ENCODE measurements at regions not wholly inside any gene's neighbourhood (a gene's known extent, or its start where the extent isn't known, plus 50 kb on each side); places are given as distances from the start of the nearest gene placed in this dataset.

GRCh38 chr17:51496378-51496777 lies 236.0 kb downstream of the UTP18 start:
- H3K36me3 ChIP-seq (ENCODE audit: control insufficient read depth, insufficient read depth, low read length, severe bottlenecking), result no peaks in the 10 kb centered on the region
- H3K4me1 ChIP-seq (ENCODE audit: control insufficient read depth, insufficient read depth, low read length), result no peaks in the 10 kb centered on the region
- H3K9me3 ChIP-seq (ENCODE audit: control insufficient read depth, low read length), result no peaks in the 10 kb centered on the region
- H3K27me3 ChIP-seq (replicated peaks; ENCODE audit: control insufficient read depth, insufficient read depth, low read length), result no peaks in the 10 kb centered on the region
- no peak overlapping the region for H3K9ac ChIP-seq (ENCODE audit: low read length)
- no peak overlapping the region for H3K4me3 ChIP-seq (ENCODE audit: low read length)
- DNase-seq (ENCODE audit: low read depth), result no peak

- H3K4me1 ChIP-seq (ENCODE audit: control insufficient read depth, insufficient read depth, low read length), result no peaks in the 10 kb centered on the region
- no peaks in the 10 kb centered on the region for H3K36me3 ChIP-seq (ENCODE audit: control insufficient read depth, insufficient read depth, low read length, severe bottlenecking)
- no peaks in the 10 kb centered on the region for H3K27me3 ChIP-seq (replicated peaks; ENCODE audit: control insufficient read depth, insufficient read depth, low read length)
- no peak overlapping the region for H3K9ac ChIP-seq (ENCODE audit: low read length)
- H3K9me3 ChIP-seq (ENCODE audit: control insufficient read depth, low read length), result no peaks in the 10 kb centered on the region
- H3K4me3 ChIP-seq (ENCODE audit: low read length), result no peak overlapping the region
- DNase-seq (ENCODE audit: low read depth), result no peak
Measured at GRCh38 chr17:51499897-51500296, 239.6 kb downstream of the UTP18 start.

- Histone ChIP-seq H3K36me3 (ENCODE audit: control insufficient read depth, insufficient read depth, low read length, severe bottlenecking) (no peaks in the 10 kb centered on the region), H3K9ac (ENCODE audit: low read length) (no peak overlapping the region), H3K27me3 (replicated peaks; ENCODE audit: control insufficient read depth, insufficient read depth, low read length) (peaks cover 1% of the 10 kb centered on the region), H3K9me3 (ENCODE audit: control insufficient read depth, low read length) (no peaks in the 10 kb centered on the region), H3K4me3 (ENCODE audit: low read length) (no peak overlapping the region), H3K4me1 (ENCODE audit: control insufficient read depth, insufficient read depth, low read length) (no peaks in the 10 kb centered on the region)
- no peak for DNase-seq (ENCODE audit: low read depth)
Measured at GRCh38 chr17:51500454-51500853, 240.1 kb downstream of the UTP18 start.

GRCh38 chr17:51505450-51505849 lies 245.1 kb downstream of the UTP18 start:
- H3K4me1 ChIP-seq (ENCODE audit: control insufficient read depth, insufficient read depth, low read length), result no peaks in the 10 kb centered on the region
- H3K4me3 ChIP-seq (ENCODE audit: low read length), result no peak overlapping the region
- no peaks in the 10 kb centered on the region for H3K9me3 ChIP-seq (ENCODE audit: control insufficient read depth, low read length)
- peaks cover 2% of the 10 kb centered on the region for H3K27me3 ChIP-seq (replicated peaks; ENCODE audit: control insufficient read depth, insufficient read depth, low read length)
- DNase-seq (ENCODE audit: low read depth), result no peak
- H3K9ac ChIP-seq (ENCODE audit: low read length), result no peak overlapping the region
- H3K36me3 ChIP-seq (ENCODE audit: control insufficient read depth, insufficient read depth, low read length, severe bottlenecking), result no peaks in the 10 kb centered on the region

GRCh38 chr17:51507444-51507843 lies 247.1 kb downstream of the UTP18 start:
- no peak overlapping the region for H3K9ac ChIP-seq (ENCODE audit: low read length)
- no peak overlapping the region for H3K4me3 ChIP-seq (ENCODE audit: low read length)
- no peaks in the 10 kb centered on the region for H3K36me3 ChIP-seq (ENCODE audit: control insufficient read depth, insufficient read depth, low read length, severe bottlenecking)
- no peaks in the 10 kb centered on the region for H3K4me1 ChIP-seq (ENCODE audit: control insufficient read depth, insufficient read depth, low read length)
- no peaks in the 10 kb centered on the region for H3K9me3 ChIP-seq (ENCODE audit: control insufficient read depth, low read length)
- H3K27me3 ChIP-seq (replicated peaks; ENCODE audit: control insufficient read depth, insufficient read depth, low read length), result peaks cover 2% of the 10 kb centered on the region
- no peak for DNase-seq (ENCODE audit: low read depth)

- peaks cover 2% of the 10 kb centered on the region for H3K27me3 ChIP-seq (replicated peaks; ENCODE audit: control insufficient read depth, insufficient read depth, low read length)
- H3K9ac ChIP-seq (ENCODE audit: low read length), result no peak overlapping the region
- no peak for DNase-seq (ENCODE audit: low read depth)
- H3K4me3 ChIP-seq (ENCODE audit: low read length), result no peak overlapping the region
- H3K9me3 ChIP-seq (ENCODE audit: control insufficient read depth, low read length), result no peaks in the 10 kb centered on the region
- H3K4me1 ChIP-seq (ENCODE audit: control insufficient read depth, insufficient read depth, low read length), result no peaks in the 10 kb centered on the region
- H3K36me3 ChIP-seq (ENCODE audit: control insufficient read depth, insufficient read depth, low read length, severe bottlenecking), result no peaks in the 10 kb centered on the region
Measured at GRCh38 chr17:51508048-51508447, 247.7 kb downstream of the UTP18 start.

- H3K9ac ChIP-seq (ENCODE audit: low read length), result no peak overlapping the region
- no peak overlapping the region for H3K4me3 ChIP-seq (ENCODE audit: low read length)
- H3K36me3 ChIP-seq (ENCODE audit: control insufficient read depth, insufficient read depth, low read length, severe bottlenecking), result no peaks in the 10 kb centered on the region
- H3K4me1 ChIP-seq (ENCODE audit: control insufficient read depth, insufficient read depth, low read length), result no peaks in the 10 kb centered on the region
- no peaks in the 10 kb centered on the region for H3K27me3 ChIP-seq (replicated peaks; ENCODE audit: control insufficient read depth, insufficient read depth, low read length)
- no peaks in the 10 kb centered on the region for H3K9me3 ChIP-seq (ENCODE audit: control insufficient read depth, low read length)
- no peak for DNase-seq (ENCODE audit: low read depth)
Measured at GRCh38 chr17:51510940-51511339, 250.6 kb downstream of the UTP18 start.

- Histone ChIP-seq H3K9ac (ENCODE audit: low read length) (no peak overlapping the region), H3K9me3 (ENCODE audit: control insufficient read depth, low read length) (no peaks in the 10 kb centered on the region), H3K36me3 (ENCODE audit: control insufficient read depth, insufficient read depth, low read length, severe bottlenecking) (no peaks in the 10 kb centered on the region), H3K27me3 (replicated peaks; ENCODE audit: control insufficient read depth, insufficient read depth, low read length) (no peaks in the 10 kb centered on the region), H3K4me1 (ENCODE audit: control insufficient read depth, insufficient read depth, low read length) (no peaks in the 10 kb centered on the region), H3K4me3 (ENCODE audit: low read length) (no peak overlapping the region)
- no peak for DNase-seq (ENCODE audit: low read depth)
Measured at GRCh38 chr17:51512220-51512907, 252.0 kb downstream of the UTP18 start.

GRCh38 chr17:51516924-51517323 lies 256.6 kb downstream of the UTP18 start:
- H3K9me3 ChIP-seq (ENCODE audit: control insufficient read depth, low read length), result no peaks in the 10 kb centered on the region

GRCh38 chr17:51524524-51524923 lies 264.2 kb downstream of the UTP18 start:
- Histone ChIP-seq H3K9ac (ENCODE audit: low read length) (no peak overlapping the region), H3K36me3 (ENCODE audit: control insufficient read depth, insufficient read depth, low read length, severe bottlenecking) (no peaks in the 10 kb centered on the region), H3K9me3 (ENCODE audit: control insufficient read depth, low read length) (no peaks in the 10 kb centered on the region), H3K4me1 (ENCODE audit: control insufficient read depth, insufficient read depth, low read length) (no peaks in the 10 kb centered on the region), H3K27me3 (replicated peaks; ENCODE audit: control insufficient read depth, insufficient read depth, low read length) (no peaks in the 10 kb centered on the region), H3K4me3 (ENCODE audit: low read length) (no peak overlapping the region)
- no peak for DNase-seq (ENCODE audit: low read depth)

More at GRCh38 chr17:51516924-51517323, 256.6 kb downstream of the UTP18 start:
- no peak overlapping the region for H3K4me3 ChIP-seq (ENCODE audit: low read length)
- no peak for DNase-seq (ENCODE audit: low read depth)
- H3K9ac ChIP-seq (ENCODE audit: low read length), result no peak overlapping the region
- no peaks in the 10 kb centered on the region for H3K4me1 ChIP-seq (ENCODE audit: control insufficient read depth, insufficient read depth, low read length)
- H3K36me3 ChIP-seq (ENCODE audit: control insufficient read depth, insufficient read depth, low read length, severe bottlenecking), result no peaks in the 10 kb centered on the region
- H3K27me3 ChIP-seq (replicated peaks; ENCODE audit: control insufficient read depth, insufficient read depth, low read length), result no peaks in the 10 kb centered on the region

- H3K36me3 ChIP-seq (ENCODE audit: control insufficient read depth, insufficient read depth, low read length, severe bottlenecking), result no peaks in the 10 kb centered on the region
- no peaks in the 10 kb centered on the region for H3K9me3 ChIP-seq (ENCODE audit: control insufficient read depth, low read length)
- no peak overlapping the region for H3K4me3 ChIP-seq (ENCODE audit: low read length)
- H3K27me3 ChIP-seq (replicated peaks; ENCODE audit: control insufficient read depth, insufficient read depth, low read length), result no peaks in the 10 kb centered on the region
- DNase-seq (ENCODE audit: low read depth), result no peak
- H3K4me1 ChIP-seq (ENCODE audit: control insufficient read depth, insufficient read depth, low read length), result no peaks in the 10 kb centered on the region
- H3K9ac ChIP-seq (ENCODE audit: low read length), result no peak overlapping the region
Measured at GRCh38 chr17:51526507-51526906, 266.2 kb downstream of the UTP18 start.
